ENCODE measurements at regions not wholly inside any gene's neighbourhood (a gene's known extent, or its start where the extent isn't known, plus 50 kb on each side); places are given as distances from the start of the nearest gene placed in this dataset.

DNA sequence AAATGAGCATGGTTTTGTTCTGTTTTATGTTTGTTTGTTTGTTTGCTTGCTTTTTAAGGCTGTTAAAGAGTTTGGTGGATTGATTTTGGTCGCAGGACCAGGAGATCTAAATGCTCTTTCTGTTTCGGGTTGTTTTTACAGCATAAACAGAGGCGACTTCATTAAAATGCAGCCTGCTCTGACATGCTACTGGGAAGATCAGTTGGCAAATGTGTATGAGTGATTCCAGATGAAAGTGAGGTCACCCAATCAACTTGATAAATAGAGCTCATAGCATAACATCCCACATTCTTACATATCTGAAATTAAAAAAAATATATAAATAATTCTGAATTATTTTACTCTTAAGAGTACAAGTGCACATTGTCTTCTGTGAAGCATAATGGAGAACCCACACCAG lies 947.7 kb downstream of the GALC start:
- TF ChIP-seq FOXJ3 (CRISPR knock-in tag; IDR thresholded peaks at IDR 0.05; ENCODE audit: borderline replicate concordance) = no peak
- no peak for TF ChIP-seq ZBTB2 (CRISPR knock-in tag; IDR thresholded peaks at IDR 0.05; ENCODE audit: low read depth)
- TF ChIP-seq RAD21 (CRISPR knock-in tag; IDR thresholded peaks at IDR 0.05) = no peak
- TF ChIP-seq EP300 (IDR thresholded peaks at IDR 0.05; ENCODE audit: low read depth in 2 of 2, low read length in 2 of 2) = no peak
- no peak for TF ChIP-seq EP300 (CRISPR knock-in tag; IDR thresholded peaks at IDR 0.05; ENCODE audit: borderline replicate concordance)
- TF ChIP-seq, protein P1, sequence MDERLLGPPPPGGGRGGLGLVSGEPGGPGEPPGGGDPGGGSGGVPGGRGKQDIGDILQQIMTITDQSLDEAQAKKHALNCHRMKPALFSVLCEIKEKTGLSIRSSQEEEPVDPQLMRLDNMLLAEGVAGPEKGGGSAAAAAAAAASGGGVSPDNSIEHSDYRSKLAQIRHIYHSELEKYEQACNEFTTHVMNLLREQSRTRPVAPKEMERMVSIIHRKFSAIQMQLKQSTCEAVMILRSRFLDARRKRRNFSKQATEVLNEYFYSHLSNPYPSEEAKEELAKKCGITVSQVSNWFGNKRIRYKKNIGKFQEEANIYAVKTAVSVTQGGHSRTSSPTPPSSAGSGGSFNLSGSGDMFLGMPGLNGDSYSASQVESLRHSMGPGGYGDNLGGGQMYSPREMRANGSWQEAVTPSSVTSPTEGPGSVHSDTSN (CRISPR knock-in tag; IDR thresholded peaks at IDR 0.05) = no peak
- no peak for TF ChIP-seq JUND (CRISPR knock-in tag; IDR thresholded peaks at IDR 0.05)
- no peak for TF ChIP-seq CTCF (CRISPR knock-in tag; IDR thresholded peaks at IDR 0.05)
- TF ChIP-seq CBFB (CRISPR knock-in tag; IDR thresholded peaks at IDR 0.05) = no peak
- no peak for TF ChIP-seq HCFC1 (IDR thresholded peaks at IDR 0.05; ENCODE audit: low read depth, low read length)
- TF ChIP-seq CSRNP1 (CRISPR knock-in tag; IDR thresholded peaks at IDR 0.05) = no peak
- TF ChIP-seq BHLHE40 (IDR thresholded peaks at IDR 0.05; ENCODE audit: low read length) = no peak
